ENCODE measurements at regions not wholly inside any gene's neighbourhood (a gene's known extent, or its start where the extent isn't known, plus 50 kb on each side); places are given as distances from the start of the nearest gene placed in this dataset.

GRCh38 chr3:123341-123740 is 73.2 kb upstream of the CHL1 start:
- no peak for ATAC-seq
- intact Hi-C loops (cut with DNase I, micrococcal nuclease) = no loop called here
- DNase-seq = no peak

GRCh38 chr3:124557-125179 is 71.9 kb upstream of the CHL1 start:
- DNase-seq (no peak), ATAC-seq (no peak)
- intact Hi-C loops (cut with DNase I, micrococcal nuclease) = no loop called here

GRCh38 chr3:128515-129172 is 67.9 kb upstream of the CHL1 start:
- intact Hi-C loops (cut with DNase I, micrococcal nuclease) = no loop called here
- ATAC-seq (no peak), DNase-seq (no peak)

DNA sequence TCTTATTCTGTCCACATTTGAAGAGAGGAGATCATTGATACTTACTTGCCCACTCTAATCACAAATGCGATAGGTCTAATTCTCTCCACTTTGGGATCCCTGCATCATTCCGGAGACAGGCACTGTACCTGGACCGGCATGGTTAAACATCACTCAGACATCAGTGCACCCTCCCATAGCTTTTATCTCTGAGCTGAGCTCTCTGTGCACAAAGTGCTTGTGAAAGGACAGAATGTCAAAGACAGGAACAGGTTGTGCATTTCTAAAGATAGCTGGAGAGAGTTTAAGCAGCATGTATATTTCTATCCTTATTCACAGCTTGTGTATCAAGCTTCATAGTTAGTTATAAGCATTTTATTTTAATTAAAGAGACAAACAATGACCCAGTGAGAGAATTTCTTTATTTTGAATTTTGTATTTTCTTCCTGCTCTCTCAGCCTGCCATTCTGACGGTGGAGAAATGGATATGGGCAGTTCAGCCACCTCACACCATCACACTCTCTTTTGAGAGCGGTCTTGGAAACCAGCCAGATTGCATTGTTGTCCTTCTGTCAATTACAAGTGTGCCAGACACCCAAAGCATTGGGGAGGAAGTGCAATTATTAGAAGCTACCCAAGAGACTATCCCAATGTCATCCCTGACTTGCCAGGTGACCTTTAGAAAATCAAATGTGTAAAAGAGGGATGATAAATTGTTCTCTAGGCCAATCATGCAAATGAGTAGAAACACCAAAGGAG is 65.2 kb upstream of the CHL1 start:
- intact Hi-C loops (cut with DNase I, micrococcal nuclease) = no loop called here
- DNase-seq = no peak
- ATAC-seq = no peak

- intact Hi-C loops (cut with DNase I, micrococcal nuclease) = no loop called here
- ATAC-seq (no peak), DNase-seq (no peak)
Observed at GRCh38 chr3:132378-132777, 64.2 kb upstream of the CHL1 start.

GRCh38 chr3:132904-133303 is 63.7 kb upstream of the CHL1 start:
- ATAC-seq (no peak), DNase-seq (no peak)
- intact Hi-C loops (cut with DNase I, micrococcal nuclease) = no loop called here

GRCh38 chr3:140748-141330 is 55.7 kb upstream of the CHL1 start:
- intact Hi-C loops (cut with DNase I, micrococcal nuclease) = no loop called here
- no peak for DNase-seq
- no peak for ATAC-seq

All from left colon (tissue), 2 donors.